HepG2 (cell line): ENCODE measurements at regions not wholly inside any gene's neighbourhood (a gene's known extent, or its start where the extent isn't known, plus 50 kb on each side); places are given as distances from the start of the nearest gene placed in this dataset.

Experiments
- ONECUT2 ChIP-seq: sonication (generic); formaldehyde crosslinking; IDR thresholded peaks from 2 replicates; pipeline ENCODE4 v1.4.0; 2020; ENCODE audit warnings: missing genetic modification reagents
- POLR2A ChIP-seq, 2 experiments: IDR thresholded peaks; 2 replicates each; pipeline ENCODE4 v1.6.1; 2011; ENCODE audit warnings: low read depth in 2 of 2, low read length in 2 of 2, mild to moderate bottlenecking in 1 of 2, moderate library complexity in 1 of 2; ENCODE audit not compliant: insufficient read depth in 1 of 2
- RAD51 ChIP-seq: fragments of 450-650 bp; IDR thresholded peaks from 2 replicates; pipeline ENCODE4 v1.6.1; 2016; ENCODE audit warnings: borderline replicate concordance
- ZNF274 ChIP-seq: sonication (generic); formaldehyde crosslinking; IDR thresholded peaks from 2 replicates; pipeline ENCODE4 v1.5.1; 2020; ENCODE audit warnings: mild to moderate bottlenecking, missing genetic modification reagents
- ZNF292 ChIP-seq: sonication (generic); formaldehyde crosslinking; IDR thresholded peaks from 2 replicates; pipeline ENCODE4 v1.8.1; 2022; ENCODE audit warnings: mild to moderate bottlenecking, low read depth, missing genetic modification reagents, borderline replicate concordance

GRCh38 chr4:129239088-129239487 is 143.1 kb downstream of the C4orf33 start:
- TF ChIP-seq RAD51 = no peak
- no peak for TF ChIP-seq ZNF292 (CRISPR knock-in tag)
- TF ChIP-seq POLR2A (IDR thresholded peaks at IDR 0.05; ENCODE audit: insufficient read depth in 1 of 2, low read depth in 2 of 2, low read length in 2 of 2) = no peak
- TF ChIP-seq ZNF274 = no peak
- TF ChIP-seq ONECUT2 (CRISPR knock-in tag) = no peak
